Motor neuron (in vitro differentiated cells): ENCODE measurements at regions not wholly inside any gene's neighbourhood (a gene's known extent, or its start where the extent isn't known, plus 50 kb on each side); places are given as distances from the start of the nearest gene placed in this dataset.
"Not testable (repeated sequence)": the region's sequence is repeated elsewhere in the genome, so short reads cannot be mapped to it uniquely, and the experiment has no call there.

ENCODE experiments used
- ATAC-seq, 8 experiments: fragments of 200-7000 bp; cut with Tn5 transposase; replicated peaks in 6 of 8; 2 replicates each; pipeline ENCODE4 v1.8.0; 2021; ENCODE audit warnings: mild to moderate bottlenecking in 8 of 8, moderate library complexity in 8 of 8
- H3K27ac ChIP-seq, 2 donors: fragments of 250-450 bp; sonication (Bioruptor Pico); 2 replicates each; pipeline ENCODE4 v1.9.0; 2021; ENCODE audit warnings: antibody characterized with exemption in 2 of 2, mild to moderate bottlenecking in 2 of 2, moderate library complexity in 1 of 2
- H3K4me1 ChIP-seq, 2 donors: fragments of 250-450 bp; sonication (Bioruptor Pico); replicated peaks in 1 of 2; 2 replicates each; pipeline ENCODE4 v1.6.1; 2021; ENCODE audit warnings: antibody characterized with exemption in 2 of 2, mild to moderate bottlenecking in 2 of 2, moderate library complexity in 1 of 2
- H3K4me3 ChIP-seq, 5 donors: fragments of 250-450 bp; sonication (Bioruptor Pico); 2 replicates each; pipeline ENCODE4 v1.9.0; 2021; ENCODE audit warnings: antibody characterized with exemption in 5 of 5, mild to moderate bottlenecking in 5 of 5, moderate library complexity in 4 of 5
- WGBS, 10 experiments: fragments of 450-650 bp; shearing (Covaris generic); methylation state at CpG; one replicate each; pipeline ENCODE4 v1.0.0; 2022; 5-methylcytosine and 5-hydroxymethylcytosine counted together
- in situ Hi-C, 9 experiments: fragments of 400-800 bp; cut with MboI; loops; one replicate each; pipeline ENCODE4 v1.15.0; 2021; ENCODE audit warnings: low sequenced_read_pairs in 9 of 9, low pct_unique_long_range_greater_than_20kb in 2 of 9; ENCODE audit not compliant: unreplicated experiment in 9 of 9

DNA sequence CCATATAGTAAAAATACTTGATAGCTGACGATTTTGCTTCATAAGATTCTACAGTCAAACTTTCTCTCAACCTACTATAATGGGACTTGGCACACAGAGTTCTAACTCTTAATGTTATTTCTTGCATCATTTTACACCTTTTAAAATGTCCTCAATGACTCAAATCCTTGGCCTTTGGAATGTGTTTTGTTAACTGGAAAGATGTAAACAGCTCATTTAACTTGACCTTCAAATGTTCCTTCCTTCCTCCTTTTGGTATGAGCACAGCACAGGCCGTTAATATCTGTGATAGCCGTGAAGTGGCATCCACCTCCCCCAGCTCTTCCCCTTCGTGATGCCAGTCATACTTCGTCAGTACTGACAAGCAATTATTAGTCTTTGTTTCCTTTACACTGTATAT lies 972.0 kb upstream of the CITED2 start:
- 40 to 100% (median 82%) methylated on average over 1 to 5 of the region's 5 CpGs for WGBS, 10 experiments
- in situ Hi-C loops, result no loop called here
- H3K27ac ChIP-seq, result no peak overlapping the region
- H3K4me1 ChIP-seq, result no peaks in the 10 kb centered on the region
- ATAC-seq, result no peak
- H3K4me3 ChIP-seq, result no peak overlapping the region

DNA sequence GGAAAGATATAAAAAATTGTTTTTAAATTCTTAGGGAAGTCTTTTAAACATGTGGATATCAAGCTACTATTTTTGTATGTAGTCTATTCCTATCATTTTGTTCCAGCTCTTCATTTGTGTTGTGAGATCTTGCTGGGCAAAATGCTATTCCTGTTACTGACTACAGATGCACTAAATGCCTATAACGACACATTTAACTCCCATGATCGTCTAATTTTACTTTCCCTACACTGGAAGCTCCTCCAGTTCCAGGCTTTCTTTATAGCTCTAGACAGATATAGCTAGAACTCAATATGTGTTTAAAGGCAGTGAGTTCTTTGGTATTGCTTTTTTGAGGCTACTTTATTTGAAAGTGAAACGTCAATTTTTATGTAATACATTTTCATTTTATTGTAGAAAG lies 971.5 kb upstream of the CITED2 start:
- 71 to 100% (median 92%) methylated on average over 1 to 3 of the region's 3 CpGs for WGBS, 10 experiments
- no peak overlapping the region for H3K4me3 ChIP-seq

DNA sequence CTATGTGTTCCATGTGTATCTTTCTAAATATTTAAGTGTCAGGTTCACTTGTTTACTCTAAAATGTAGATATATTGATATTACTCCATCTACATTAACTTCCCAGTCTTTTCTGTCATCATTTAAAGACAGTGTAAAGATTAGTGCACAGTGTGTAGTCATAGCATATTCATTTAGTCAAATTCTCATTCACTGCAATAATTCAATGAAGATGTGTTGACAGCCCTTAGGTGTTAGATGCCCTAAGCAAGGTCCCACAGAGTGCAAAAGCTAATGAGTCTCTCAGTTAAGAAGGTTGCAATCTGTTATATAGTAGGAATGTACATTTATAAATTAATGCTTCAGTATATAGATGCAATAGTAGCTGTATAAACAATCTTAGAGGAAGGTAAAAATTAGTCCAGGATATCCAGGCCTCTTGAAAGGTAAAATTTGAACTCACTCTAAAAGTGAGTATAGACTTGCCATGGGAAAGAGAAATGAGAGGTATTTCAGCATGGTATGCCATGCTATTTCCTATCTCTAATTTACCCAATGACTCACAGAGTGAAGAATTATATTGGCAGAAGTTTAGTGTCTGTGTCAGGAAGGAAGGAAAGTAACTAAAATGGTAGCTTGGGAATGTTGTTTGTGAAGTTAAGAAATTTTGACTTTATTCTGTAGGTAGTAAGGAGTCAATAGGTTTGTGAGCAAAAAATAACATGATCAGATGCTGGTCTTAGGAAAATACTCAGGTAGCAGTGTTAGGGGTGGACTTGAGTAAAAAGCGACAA lies 969.9 kb upstream of the CITED2 start:
- in situ Hi-C loops, result no loop called here
- peak in 3 of 8 experiments; percentile 65 to 95 (median 78) for ATAC-seq
- no peak overlapping the region for H3K4me3 ChIP-seq
- 83 to 100% (median 100%) methylated on average over 1 of the region's 1 CpG; no CpG with 5 or more reads in 1 of the 10 experiments for WGBS, 10 experiments
- H3K4me1 ChIP-seq, result no peaks in the 10 kb centered on the region
- H3K27ac ChIP-seq, result no peak overlapping the region

More for the DNA sequence above, 971.5 kb upstream of the CITED2 start:
- in situ Hi-C loops, result no loop called here
- ATAC-seq, result no peak
- no peaks in the 10 kb centered on the region for H3K4me1 ChIP-seq
- H3K27ac ChIP-seq, result no peak overlapping the region

DNA sequence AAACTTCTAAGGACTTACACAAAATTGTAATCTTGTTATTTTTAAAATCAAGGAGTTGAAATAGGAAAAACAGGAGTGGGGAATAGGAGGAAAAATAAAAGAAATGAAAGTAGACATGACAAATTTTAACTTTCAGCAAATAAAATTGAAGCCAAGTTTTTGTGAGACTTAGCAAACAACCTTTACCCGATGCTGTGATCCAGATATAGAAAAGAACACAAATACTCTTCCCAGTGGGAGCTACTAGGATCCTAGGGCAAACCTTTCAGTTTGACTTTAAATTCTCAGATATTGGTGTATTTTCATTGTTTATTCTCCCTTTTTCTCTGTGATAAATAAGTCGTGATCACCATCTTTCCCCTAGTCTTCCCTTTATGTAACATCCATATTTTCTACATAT lies 968.7 kb upstream of the CITED2 start:
- in situ Hi-C loops, result no loop called here
- 82 to 100% (median 96%) methylated on average over 1 to 2 of the region's 2 CpGs; no CpG with 5 or more reads in 1 of the 10 experiments for WGBS, 10 experiments
- no peak for ATAC-seq
- H3K27ac ChIP-seq, result no peak overlapping the region
- H3K4me3 ChIP-seq, result no peak overlapping the region
- no peaks in the 10 kb centered on the region for H3K4me1 ChIP-seq

DNA sequence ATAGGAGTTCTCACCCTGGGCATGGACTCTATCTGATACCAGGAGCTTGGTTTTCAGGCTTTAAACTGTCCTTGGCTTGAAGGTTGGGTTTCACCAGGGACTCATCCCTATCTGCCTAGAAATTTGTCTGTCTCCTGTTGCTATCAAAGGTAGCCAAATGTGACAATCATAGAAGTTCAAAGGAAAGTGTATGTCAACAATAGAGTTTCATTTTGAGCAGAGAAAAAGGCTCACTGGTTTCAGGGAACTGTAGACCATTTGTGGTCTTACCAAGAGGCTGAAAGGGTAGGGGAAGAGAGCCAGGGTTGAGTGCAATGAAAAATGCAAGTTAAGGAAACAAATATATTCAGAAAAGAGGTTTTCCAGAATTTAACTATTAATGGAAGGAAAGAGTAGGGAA lies 966.8 kb upstream of the CITED2 start:
- H3K27ac ChIP-seq, result no peak overlapping the region
- in situ Hi-C loops, result no loop called here
- no peak for ATAC-seq
- H3K4me1 ChIP-seq, result no peaks in the 10 kb centered on the region
- H3K4me3 ChIP-seq, result no peak overlapping the region

DNA sequence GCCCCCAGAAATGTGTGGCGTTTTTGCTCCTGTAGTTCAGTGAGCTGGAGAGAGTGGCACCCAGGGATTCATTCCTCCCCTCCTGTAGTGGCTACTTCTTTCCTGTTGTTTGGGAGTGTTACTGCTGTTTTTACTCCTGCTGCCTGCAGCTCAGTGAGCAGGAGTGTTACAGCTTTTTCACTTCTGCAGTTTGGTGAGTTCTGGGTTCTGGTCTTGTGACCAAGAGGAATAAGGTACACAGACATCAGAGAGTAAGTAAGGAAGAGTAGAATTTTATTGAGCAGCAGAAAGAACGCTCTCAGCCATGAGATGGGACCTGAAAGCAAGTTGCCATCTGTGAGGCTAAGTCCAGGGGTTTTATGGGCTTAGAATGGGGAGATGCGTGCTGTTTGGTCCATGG lies 966.3 kb upstream of the CITED2 start:
- 49 to 94% (median 78%) methylated on average over 1 to 3 of the region's 3 CpGs; no CpG with 5 or more reads in 1 of the 10 experiments for WGBS, 10 experiments
- no peak overlapping the region for H3K27ac ChIP-seq
- no peak for ATAC-seq
- H3K4me3 ChIP-seq, result no peak overlapping the region
- no peaks in the 10 kb centered on the region for H3K4me1 ChIP-seq
- in situ Hi-C loops, result no loop called here

DNA sequence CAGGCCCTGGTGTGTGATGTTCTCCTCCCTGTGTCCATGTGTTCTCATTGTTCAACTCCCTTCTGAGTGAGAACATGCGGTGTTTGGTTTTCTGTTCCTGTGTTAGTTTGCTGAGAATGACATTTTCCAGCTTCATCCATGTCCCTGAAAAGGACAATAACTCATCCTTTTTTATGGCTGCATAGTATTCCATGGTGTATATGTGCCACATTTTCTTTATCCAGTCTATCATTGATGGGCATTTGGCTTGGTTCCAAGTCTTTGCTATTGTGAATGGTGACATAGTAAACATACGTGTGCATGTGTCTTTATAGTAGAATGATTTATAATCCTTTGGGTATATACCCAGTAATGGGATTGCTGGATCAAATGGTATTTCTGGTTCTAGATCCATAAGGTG lies 964.6 kb upstream of the CITED2 start:
- in situ Hi-C loops, H3K4me3 ChIP-seq, ATAC-seq, H3K4me1 ChIP-seq, H3K27ac ChIP-seq: not testable (repeated sequence)
- WGBS, 10 experiments, result 57 to 100% (median 95%) methylated on average over 1 to 2 of the region's 2 CpGs; no CpG with 5 or more reads in 2 of the 10 experiments

DNA sequence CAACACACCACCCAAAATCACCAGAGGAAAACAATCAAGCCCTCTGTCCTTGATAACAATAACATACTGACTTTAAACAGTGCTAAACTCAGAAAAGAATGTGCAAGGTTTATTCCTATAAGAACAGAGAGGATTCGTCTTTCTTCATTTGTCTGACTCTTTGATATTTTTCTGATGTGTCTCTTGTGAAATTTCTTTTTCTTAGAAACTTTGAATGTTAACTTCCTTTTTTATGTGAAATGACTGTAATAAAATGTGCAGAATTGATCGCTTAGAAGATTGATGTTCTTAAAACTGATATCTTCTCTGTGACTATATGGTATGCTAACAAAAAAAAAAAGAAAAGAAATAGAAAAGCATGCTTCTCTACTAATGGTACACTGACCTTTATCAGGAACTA lies 947.4 kb upstream of the CITED2 start:
- 54 to 100% (median 87%) methylated on average over 1 to 2 of the region's 2 CpGs for WGBS, 10 experiments
- H3K27ac ChIP-seq, result no peak overlapping the region
- H3K4me1 ChIP-seq, result peaks cover 10 to 19% of the 10 kb centered on the region in 2 donors
- no peak overlapping the region for H3K4me3 ChIP-seq
- in situ Hi-C loops, result no loop called here
- no peak for ATAC-seq

DNA sequence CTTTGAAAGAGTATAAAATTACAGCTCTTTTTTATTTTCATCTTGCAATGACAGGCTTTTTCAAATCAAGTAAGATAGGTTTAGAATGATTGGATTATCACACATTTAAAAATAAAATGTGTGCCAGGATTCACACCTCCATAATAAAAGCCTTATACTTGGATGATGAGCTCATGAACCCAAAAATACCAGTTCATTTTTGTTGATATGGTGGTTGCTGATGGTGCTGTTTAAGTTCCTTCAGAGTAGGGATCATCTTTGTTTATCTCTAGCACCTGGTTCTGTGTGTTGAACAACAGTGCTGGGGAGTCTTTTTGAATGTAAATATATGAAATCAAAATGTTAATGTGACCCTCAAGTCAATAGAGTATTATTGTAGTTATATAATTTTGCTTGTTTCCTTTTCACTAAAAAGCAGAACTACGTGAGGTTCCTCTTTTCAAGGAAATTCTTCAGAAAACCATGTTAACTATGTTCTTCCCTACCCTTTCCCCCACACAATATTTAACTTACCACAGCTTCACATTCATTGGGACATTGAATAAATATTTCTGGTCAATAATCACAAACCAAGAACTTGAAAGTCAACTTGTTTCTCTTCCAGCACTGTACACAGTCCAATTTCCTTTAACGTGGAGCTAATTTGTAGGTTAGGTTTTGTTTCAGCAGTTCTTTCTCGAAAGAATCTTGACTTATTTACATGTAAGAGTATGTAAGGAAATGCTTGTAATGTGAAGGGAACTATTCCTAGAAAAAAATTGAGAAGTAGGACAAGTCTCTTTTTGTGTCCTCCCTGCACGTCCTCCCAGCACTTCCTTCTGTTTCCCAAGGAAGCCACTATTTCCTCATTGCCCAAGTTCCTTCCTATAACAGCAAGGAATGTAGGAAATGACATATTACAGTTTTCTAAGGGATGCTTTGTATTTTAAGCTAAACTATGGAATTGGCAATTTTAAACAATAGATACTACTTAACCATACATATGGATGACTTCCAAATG lies 945.9 kb upstream of the CITED2 start:
- 43 to 100% (median 89%) methylated on average over 2 to 4 of the region's 4 CpGs for WGBS, 10 experiments
- Histone ChIP-seq H3K27ac (no peak overlapping the region), H3K4me3 (no peak overlapping the region), H3K4me1 (peaks cover 10 to 19% of the 10 kb centered on the region in 2 donors)
- ATAC-seq, result no peak
- in situ Hi-C loops, result no loop called here

DNA sequence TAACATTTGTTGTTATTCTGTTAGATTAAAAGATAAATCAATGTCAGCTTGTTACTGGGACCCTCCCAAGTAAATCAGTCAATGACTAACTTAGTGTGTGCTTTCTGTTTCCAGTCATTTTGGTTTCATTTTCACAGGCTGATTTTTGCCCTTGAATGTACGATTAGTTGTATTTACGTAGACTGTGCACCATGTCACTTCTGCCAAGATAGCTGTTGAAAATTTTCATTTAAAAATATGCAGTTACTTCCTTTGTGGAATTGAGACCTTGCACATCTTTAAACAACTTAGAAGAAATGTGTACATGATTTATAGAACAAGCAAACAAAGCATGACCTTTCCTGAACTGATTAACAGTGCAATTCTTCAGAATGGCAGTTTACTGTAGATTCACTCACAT lies 944.8 kb upstream of the CITED2 start:
- ATAC-seq, result peak in 6 of 8 experiments; percentile 12 to 64 (median 40)
- Histone ChIP-seq H3K27ac (no peak overlapping the region), H3K4me1 (peaks cover 10 to 19% of the 10 kb centered on the region in 2 donors), H3K4me3 (no peak overlapping the region)
- 21 to 100% (median 73%) methylated on average over 1 to 2 of the region's 2 CpGs; no CpG with 5 or more reads in 3 of the 10 experiments for WGBS, 10 experiments
- in situ Hi-C loops, result no loop called here

DNA sequence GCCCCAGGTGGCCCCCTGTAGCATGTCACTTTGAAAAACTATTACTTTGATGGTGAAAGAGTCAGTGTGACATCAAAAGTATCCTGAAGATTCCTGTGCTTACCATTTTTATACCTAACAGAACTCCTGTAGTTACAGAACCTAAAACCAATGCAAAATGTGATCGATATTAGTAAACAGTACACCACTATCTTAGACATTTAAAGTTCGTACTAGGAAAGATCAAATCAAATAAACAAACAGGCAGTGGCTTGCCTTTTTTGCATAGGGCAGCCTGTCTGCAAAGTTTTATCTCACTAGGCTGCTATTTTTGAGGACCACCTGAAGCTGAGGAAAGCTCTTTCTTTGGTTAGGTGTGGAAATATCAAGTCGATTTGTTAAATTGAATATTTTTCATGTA lies 944.0 kb upstream of the CITED2 start:
- Histone ChIP-seq H3K4me1 (peaks cover 10 to 19% of the 10 kb centered on the region in 2 donors), H3K4me3 (no peak overlapping the region), H3K27ac (no peak overlapping the region)
- 50 to 95% (median 90%) methylated on average over 1 to 3 of the region's 3 CpGs; no CpG with 5 or more reads in 1 of the 10 experiments for WGBS, 10 experiments
- in situ Hi-C loops, result no loop called here
- ATAC-seq, result no peak

DNA sequence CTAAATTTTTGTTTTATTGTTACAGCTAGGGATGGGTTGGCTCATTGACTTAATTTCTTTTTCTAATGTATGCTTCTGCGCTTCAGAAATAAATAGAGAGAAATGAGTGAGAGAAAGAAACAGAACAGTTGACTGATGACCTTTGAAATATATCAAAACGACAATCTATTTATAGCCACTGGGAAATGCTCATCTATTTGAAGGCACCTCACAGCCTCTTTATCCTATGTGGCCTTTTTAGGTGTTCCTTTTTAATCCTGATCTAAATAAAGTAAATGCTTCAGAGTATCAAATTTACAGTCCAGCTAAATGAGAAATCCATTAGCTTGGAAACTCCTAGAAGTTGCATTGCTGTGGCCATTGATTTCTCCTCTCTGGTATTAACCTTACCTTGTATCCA lies 943.5 kb upstream of the CITED2 start:
- in situ Hi-C loops, result no loop called here
- H3K27ac ChIP-seq, result no peak overlapping the region
- H3K4me1 ChIP-seq, result peaks cover 10 to 19% of the 10 kb centered on the region in 2 donors
- peak in 2 of 8 experiments; percentile 52 for ATAC-seq
- H3K4me3 ChIP-seq, result no peak overlapping the region
- WGBS, 10 experiments, result 65 to 100% (median 83%) methylated on average over 1 to 2 of the region's 2 CpGs

DNA sequence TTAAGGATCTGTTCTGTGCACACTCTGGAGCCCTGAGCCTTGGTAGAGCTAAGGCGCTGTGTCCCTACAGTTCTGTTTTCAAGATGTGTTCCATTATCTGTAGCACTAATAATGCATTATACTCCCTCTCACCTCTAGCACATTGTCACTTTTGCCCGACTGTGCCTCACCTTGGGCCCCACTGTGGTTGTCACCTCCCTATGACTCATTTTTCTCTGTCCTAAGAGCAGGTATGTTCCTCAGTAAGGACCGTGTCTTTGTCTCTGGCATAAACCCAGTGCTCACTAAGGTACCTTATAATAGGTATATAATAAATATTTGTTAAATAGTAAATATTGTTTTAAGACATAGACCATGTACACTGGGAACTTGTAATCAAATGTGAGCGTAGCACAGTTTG lies 942.5 kb upstream of the CITED2 start:
- ATAC-seq, result no peak
- in situ Hi-C loops, result no loop called here
- H3K27ac ChIP-seq, result no peak overlapping the region
- 71 to 100% (median 92%) methylated on average over 1 to 4 of the region's 4 CpGs; no CpG with 5 or more reads in 1 of the 10 experiments for WGBS, 10 experiments
- peaks cover 10 to 19% of the 10 kb centered on the region in 2 donors for H3K4me1 ChIP-seq
- no peak overlapping the region for H3K4me3 ChIP-seq
